K562 (cell line): ENCODE measurements at regions not wholly inside any gene's neighbourhood (a gene's known extent, or its start where the extent isn't known, plus 50 kb on each side); places are given as distances from the start of the nearest gene placed in this dataset.

Experiments
- ATAC-seq: fragments of 200-7000 bp; cut with Tn5 transposase; 3 replicates; pipeline ENCODE4 v1.9.1; 2020; ENCODE audit warnings: moderate library complexity
- BruUV-seq: library from RNA; stranded (reverse); fragments of 400-500 nt; replicated peaks from 2 replicates; lab custom pipeline; 2021; lab: Mats Ljungman, UMichigan
- CTCF ChIA-PET: fragments of 300-600 bp; formaldehyde crosslinking; extraction: SDS; loops from one replicate; lab custom pipeline; 2021; ENCODE audit warnings: low intra/inter-chr PET ratio; lab: Yijun Ruan, JAX
- POLR2A ChIA-PET: fragments of 300-600, 350-650 bp; sonication (Branson Sonifier 250); formaldehyde crosslinking; extraction: SDS; loops from one replicate; lab custom pipeline; 2021; ENCODE audit warnings: antibody characterized with exemption, inconsistent platforms; lab: Yijun Ruan, JAX
- DNase-seq, 4 experiments: peaks; one replicate each; pipeline versions ENCODE4 v3.0.0 to v3.0.0-alpha.2; 2011 to 2018; ENCODE audit warnings: low spot score in 3 of 4, mixed read lengths in 3 of 4; ENCODE audit errors: extremely low read depth in 1 of 4
- FAIRE-seq: peaks from 2 replicates; lab custom pipeline; 2011; peaks lifted over from hg19 to GRCh38; lab: Jason Lieb, UNC
- H2AFZ ChIP-seq: 2 replicates; pipeline ENCODE4 v1.6.0; 2011; ENCODE audit warnings: low read depth, low read length, control low read depth, inconsistent platforms
- H3K27ac ChIP-seq: fragments of 200-600 bp; 3 replicates; pipeline ENCODE4 v1.8.0; 2011; ENCODE audit warnings: low read depth, mild to moderate bottlenecking, control low read depth, inconsistent platforms, low read length, moderate library complexity, mixed read lengths; ENCODE audit errors: extremely low read depth
- H3K27me3 ChIP-seq, 2 experiments: fragments of 300-600 bp in 1 of 2; 2 replicates in 1 of 2; 3 replicates in 1 of 2; pipeline versions ENCODE4 v1.6.0 to v1.8.0; 2011; ENCODE audit warnings: inconsistent platforms in 2 of 2, low read length in 2 of 2, mild to moderate bottlenecking in 1 of 2, mixed read lengths in 1 of 2, moderate library complexity in 1 of 2; ENCODE audit not compliant: control insufficient read depth in 2 of 2, insufficient read depth in 2 of 2
- H3K36me3 ChIP-seq: fragments of 300-600 bp; 3 replicates; pipeline ENCODE4 v1.8.0; 2011; ENCODE audit warnings: mild to moderate bottlenecking, low read length, inconsistent platforms; ENCODE audit not compliant: control insufficient read depth, insufficient read depth
- H3K4me1 ChIP-seq, 2 experiments: fragments of 200-600 bp in 1 of 2; replicated peaks in 1 of 2; 2 replicates in 1 of 2; 3 replicates in 1 of 2; pipeline versions ENCODE4 v1.5.1 to v1.8.0; 2011; ENCODE audit warnings: inconsistent platforms in 2 of 2, low read length in 2 of 2, mild to moderate bottlenecking in 1 of 2, mixed read lengths in 1 of 2, moderate library complexity in 1 of 2; ENCODE audit not compliant: control insufficient read depth in 2 of 2, insufficient read depth in 2 of 2
- H3K4me2 ChIP-seq: 2 replicates; pipeline ENCODE4 v1.6.1; 2011; ENCODE audit warnings: low read length, control low read depth, inconsistent platforms, mixed read lengths; ENCODE audit not compliant: insufficient read depth
- H3K4me3 ChIP-seq: fragments of 200-600 bp; sonication (generic), shearing (Covaris generic); 2 replicates; pipeline ENCODE4 v1.5.1; 2016; ENCODE audit warnings: control low read depth, inconsistent platforms
- H3K79me2 ChIP-seq: fragments of 200-600 bp; 3 replicates; pipeline ENCODE4 v1.8.0; 2011; ENCODE audit warnings: low read length, inconsistent platforms; ENCODE audit not compliant: control insufficient read depth, insufficient read depth
- H3K9ac ChIP-seq, 2 experiments: 2 replicates each; pipeline versions ENCODE4 v1.6.0 to v1.6.1; 2011; ENCODE audit warnings: low read depth in 2 of 2, low read length in 2 of 2, control low read depth in 1 of 2, inconsistent platforms in 1 of 2, mild to moderate bottlenecking in 1 of 2, mixed read lengths in 1 of 2; ENCODE audit not compliant: insufficient read depth in 1 of 2
- H3K9me1 ChIP-seq: one replicate; pipeline ENCODE4 v1.6.0; 2011; ENCODE audit warnings: inconsistent platforms, mild to moderate bottlenecking, low read length, moderate library complexity; ENCODE audit not compliant: control insufficient read depth, insufficient read depth
- H3K9me3 ChIP-seq: replicated peaks from 2 replicates; pipeline ENCODE4 v1.5.1; 2011; ENCODE audit warnings: low read depth, low read length, inconsistent platforms; ENCODE audit not compliant: control insufficient read depth, insufficient read depth
- H4K20me1 ChIP-seq: replicated peaks from 2 replicates; pipeline ENCODE4 v1.6.1; 2011; ENCODE audit warnings: low read length, inconsistent platforms, mixed read lengths; ENCODE audit not compliant: control insufficient read depth, insufficient read depth
- ARHGAP35 ChIP-seq: fragments of 450-650 bp; IDR thresholded peaks from 2 replicates; pipeline ENCODE4 v1.6.1; 2018; ENCODE audit not compliant: partially characterized antibody
- EP400 ChIP-seq: fragments of 450-650 bp; IDR thresholded peaks from 2 replicates; pipeline ENCODE4 v1.6.1; 2017; ENCODE audit warnings: antibody characterized with exemption, mild to moderate bottlenecking, moderate library complexity
- HNRNPH1 ChIP-seq: fragments of 200-400 bp; formaldehyde crosslinking; optimal IDR thresholded peaks from 2 replicates; pipeline ENCODE3; 2017; ENCODE audit warnings: low read depth, mild to moderate bottlenecking, low read length, moderate library complexity
- RBFOX2 ChIP-seq: fragments of 200-400 bp; formaldehyde crosslinking; IDR thresholded peaks from 2 replicates; pipeline ENCODE4 v1.6.1; 2017; ENCODE audit warnings: low read depth, mild to moderate bottlenecking, low read length, moderate library complexity
- SMC3 ChIP-seq: conservative IDR thresholded peaks from 2 replicates; pipeline ENCODE4 v1.6.1; 2011; ENCODE audit warnings: low read depth, low read length, improper control_type of control experiment; ENCODE audit not compliant: insufficient read depth
- TBL1XR1 ChIP-seq, 2 experiments: IDR thresholded peaks; 2 replicates each; pipeline ENCODE4 v1.6.1; 2012; ENCODE audit warnings: improper control_type of control experiment in 2 of 2, low read length in 2 of 2, mild to moderate bottlenecking in 1 of 2
- ZKSCAN3 ChIP-seq: fragments of 250-450 bp; sonication (Bioruptor Pico); IDR thresholded peaks from 2 replicates; pipeline ENCODE4 v1.4.0; 2020
- ZNF717 ChIP-seq: fragments of 250-450 bp; sonication (Bioruptor Pico); IDR thresholded peaks from 2 replicates; pipeline ENCODE4 v1.5.0; 2021
- WGBS: fragments of 100-300 bp; shearing (Covaris generic); methylation state at CpG from one replicate; pipeline ENCODE4 v1.1.6; 2016; ENCODE audit warnings: low coverage, mixed read lengths; ENCODE audit not compliant: insufficient coverage; ENCODE audit errors: missing lambda C conversion rate; 5-methylcytosine and 5-hydroxymethylcytosine counted together
- in situ Hi-C: fragments of 300-500 bp; cut with MboI; formaldehyde crosslinking; loops from 4 replicates; pipeline ENCODE4 v1.15.0; 2018; ENCODE audit warnings: inconsistent platforms, mixed read lengths
- intact Hi-C: fragments of 100-400 bp; cut with micrococcal nuclease; formaldehyde crosslinking; loops from 2 replicates; pipeline ENCODE4 v1.14.2; 2022
- TF ChIP-seq, protein P1 (sequence below): fragments of 450-650 bp; formaldehyde crosslinking; IDR thresholded peaks from 2 replicates; pipeline ENCODE4 v1.4.0; 2020; ENCODE audit warnings: mild to moderate bottlenecking, moderate library complexity
- TF ChIP-seq, protein P2 (sequence below): fragments of 250-450 bp; sonication (Bioruptor Pico); IDR thresholded peaks from 2 replicates; pipeline ENCODE4 v1.5.0; 2020; ENCODE audit warnings: mild to moderate bottlenecking
- TF ChIP-seq, protein P3 (sequence below): fragments of 250-450 bp; sonication (Bioruptor Pico); IDR thresholded peaks from 2 replicates; pipeline ENCODE4 v1.8.0; 2021; ENCODE audit warnings: borderline replicate concordance, mild to moderate bottlenecking, moderate library complexity; ENCODE audit not compliant: poor library complexity, severe bottlenecking
- TF ChIP-seq, protein P4 (sequence below): fragments of 450-650 bp; conservative IDR thresholded peaks from 2 replicates; pipeline ENCODE4 v1.6.1; 2016; ENCODE audit warnings: missing genetic modification characterization, low read depth, mild to moderate bottlenecking, missing compliant biosample characterization, moderate library complexity

DNA sequence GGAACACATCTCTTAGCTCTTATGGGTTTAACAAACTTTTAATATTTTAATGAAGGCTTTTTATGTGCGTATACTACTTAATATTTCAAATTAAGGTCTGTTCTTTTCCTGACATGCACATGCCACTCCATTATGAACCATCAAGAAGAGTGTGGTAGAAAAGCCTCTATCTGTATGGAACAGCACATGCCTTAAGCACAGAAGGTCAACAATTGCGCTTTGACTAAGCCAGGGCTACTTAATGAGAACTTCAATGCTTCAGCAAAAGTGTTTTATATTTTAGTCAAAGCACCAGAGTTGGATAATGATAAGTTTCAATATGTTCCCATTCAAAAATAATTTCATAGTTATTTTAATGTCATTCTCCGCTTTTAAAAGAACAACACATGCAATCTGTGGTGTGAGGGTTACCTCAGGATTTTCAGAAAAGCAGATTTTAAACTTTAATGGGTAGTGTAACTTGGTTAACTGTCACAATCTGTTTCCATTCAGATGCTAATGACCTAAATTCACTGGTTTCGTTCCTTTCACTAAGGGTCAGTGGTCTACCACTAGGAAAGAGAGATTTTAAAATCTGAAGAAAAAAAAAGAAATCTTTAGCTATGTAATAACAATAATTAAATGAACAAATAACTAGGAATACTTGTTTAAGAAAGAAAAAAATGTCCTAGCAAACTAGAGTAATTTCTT, 193.4 kb upstream of the NOVA1 start:
- POLR2A ChIA-PET: no interaction called here
- TF ChIP-seq RBFOX2: no peak
- TF ChIP-seq TBL1XR1 (IDR thresholded peaks at IDR 0.05; ENCODE audit: low read length in 2 of 2): no peak
- FAIRE-seq: no peak

DNA sequence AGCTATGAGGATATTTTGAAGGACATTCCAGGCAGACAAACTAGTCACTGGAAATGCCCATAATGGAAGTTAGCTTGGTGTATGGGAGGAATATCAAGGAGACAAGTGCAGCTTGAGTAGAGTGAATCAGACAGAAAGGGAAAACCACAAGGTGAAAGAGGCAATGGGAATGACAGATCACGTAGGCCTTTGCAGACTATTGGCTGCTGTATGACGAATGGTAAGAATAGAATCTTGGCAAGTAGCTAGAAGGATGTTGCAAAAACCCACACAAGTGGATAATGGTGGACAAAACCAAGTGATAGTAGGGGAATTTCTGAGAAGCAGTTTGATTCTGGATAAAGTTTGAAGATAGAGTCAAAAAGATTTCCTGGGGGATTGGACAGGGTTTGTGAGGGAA, 196.9 kb upstream of the NOVA1 start:
- FAIRE-seq: no peak
- Histone ChIP-seq H3K4me1 (no peaks in the 10 kb centered on the region), H3K27me3 (no peaks in the 10 kb centered on the region), H3K79me2 (no peaks in the 10 kb centered on the region), H4K20me1 (no peaks in the 10 kb centered on the region), H3K9me3 (no peaks in the 10 kb centered on the region), H3K9me1 (no peaks in the 10 kb centered on the region), H3K4me3 (no peak overlapping the region), H3K9ac (no peak overlapping the region), H3K4me2 (no peak overlapping the region), H2AFZ (no peak overlapping the region), H3K36me3 (no peaks in the 10 kb centered on the region), H3K27ac (no peak overlapping the region)
- ChIA-PET CTCF (no interaction called here), POLR2A (no interaction called here)
- no peak for DNase-seq
- intact Hi-C loops (no loop called here), in situ Hi-C loops (no loop called here)
- no peak for ATAC-seq
- BruUV-seq: no TSS peak
- WGBS: 0% methylated on average over 2 of the region's 2 CpGs
- TF ChIP-seq ARHGAP35: no peak
- no peak for TF ChIP-seq HNRNPH1
- TF ChIP-seq SMC3: no peak
- TF ChIP-seq, protein P1, sequence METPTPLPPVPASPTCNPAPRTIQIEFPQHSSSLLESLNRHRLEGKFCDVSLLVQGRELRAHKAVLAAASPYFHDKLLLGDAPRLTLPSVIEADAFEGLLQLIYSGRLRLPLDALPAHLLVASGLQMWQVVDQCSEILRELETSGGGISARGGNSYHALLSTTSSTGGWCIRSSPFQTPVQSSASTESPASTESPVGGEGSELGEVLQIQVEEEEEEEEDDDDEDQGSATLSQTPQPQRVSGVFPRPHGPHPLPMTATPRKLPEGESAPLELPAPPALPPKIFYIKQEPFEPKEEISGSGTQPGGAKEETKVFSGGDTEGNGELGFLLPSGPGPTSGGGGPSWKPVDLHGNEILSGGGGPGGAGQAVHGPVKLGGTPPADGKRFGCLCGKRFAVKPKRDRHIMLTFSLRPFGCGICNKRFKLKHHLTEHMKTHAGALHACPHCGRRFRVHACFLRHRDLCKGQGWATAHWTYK (CRISPR knock-in tag): no peak
- TF ChIP-seq, protein P2, sequence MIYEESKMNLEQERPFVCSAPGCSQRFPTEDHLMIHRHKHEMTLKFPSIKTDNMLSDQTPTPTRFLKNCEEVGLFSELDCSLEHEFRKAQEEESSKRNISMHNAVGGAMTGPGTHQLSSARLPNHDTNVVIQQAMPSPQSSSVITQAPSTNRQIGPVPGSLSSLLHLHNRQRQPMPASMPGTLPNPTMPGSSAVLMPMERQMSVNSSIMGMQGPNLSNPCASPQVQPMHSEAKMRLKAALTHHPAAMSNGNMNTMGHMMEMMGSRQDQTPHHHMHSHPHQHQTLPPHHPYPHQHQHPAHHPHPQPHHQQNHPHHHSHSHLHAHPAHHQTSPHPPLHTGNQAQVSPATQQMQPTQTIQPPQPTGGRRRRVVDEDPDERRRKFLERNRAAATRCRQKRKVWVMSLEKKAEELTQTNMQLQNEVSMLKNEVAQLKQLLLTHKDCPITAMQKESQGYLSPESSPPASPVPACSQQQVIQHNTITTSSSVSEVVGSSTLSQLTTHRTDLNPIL (CRISPR knock-in tag): no peak
- TF ChIP-seq, protein P3, sequence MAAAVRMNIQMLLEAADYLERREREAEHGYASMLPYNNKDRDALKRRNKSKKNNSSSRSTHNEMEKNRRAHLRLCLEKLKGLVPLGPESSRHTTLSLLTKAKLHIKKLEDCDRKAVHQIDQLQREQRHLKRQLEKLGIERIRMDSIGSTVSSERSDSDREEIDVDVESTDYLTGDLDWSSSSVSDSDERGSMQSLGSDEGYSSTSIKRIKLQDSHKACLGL (CRISPR knock-in tag): no peak
- no peak for TF ChIP-seq EP400
- no peak for TF ChIP-seq ZKSCAN3 (CRISPR knock-in tag)
- TF ChIP-seq, protein P4, sequence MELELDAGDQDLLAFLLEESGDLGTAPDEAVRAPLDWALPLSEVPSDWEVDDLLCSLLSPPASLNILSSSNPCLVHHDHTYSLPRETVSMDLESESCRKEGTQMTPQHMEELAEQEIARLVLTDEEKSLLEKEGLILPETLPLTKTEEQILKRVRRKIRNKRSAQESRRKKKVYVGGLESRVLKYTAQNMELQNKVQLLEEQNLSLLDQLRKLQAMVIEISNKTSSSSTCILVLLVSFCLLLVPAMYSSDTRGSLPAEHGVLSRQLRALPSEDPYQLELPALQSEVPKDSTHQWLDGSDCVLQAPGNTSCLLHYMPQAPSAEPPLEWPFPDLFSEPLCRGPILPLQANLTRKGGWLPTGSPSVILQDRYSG: no peak
- no peak for TF ChIP-seq ZNF717 (CRISPR knock-in tag)

More for the DNA sequence above, 193.4 kb upstream of the NOVA1 start:
- H3K9me1 ChIP-seq: no peaks in the 10 kb centered on the region
- no peaks in the 10 kb centered on the region for H3K79me2 ChIP-seq
- in situ Hi-C loops (no loop called here), intact Hi-C loops (no loop called here)
- H3K36me3 ChIP-seq: no peaks in the 10 kb centered on the region
- no peak overlapping the region for H3K9ac ChIP-seq
- no peak overlapping the region for H3K27ac ChIP-seq
- DNase-seq (no peak), ATAC-seq (no peak)
- WGBS: 2% methylated on average over 4 of the region's 4 CpGs
- CTCF ChIA-PET: no interaction called here
- no peaks in the 10 kb centered on the region for H3K4me1 ChIP-seq
- H3K9me3 ChIP-seq: no peaks in the 10 kb centered on the region
- H3K27me3 ChIP-seq: no peaks in the 10 kb centered on the region
- no peak overlapping the region for H3K4me3 ChIP-seq
- H3K4me2 ChIP-seq: no peak overlapping the region
- BruUV-seq: no TSS peak
- H2AFZ ChIP-seq: no peak overlapping the region
- H4K20me1 ChIP-seq: no peaks in the 10 kb centered on the region
